ENCODE measurements at regions not wholly inside any gene's neighbourhood (a gene's known extent, or its start where the extent isn't known, plus 50 kb on each side); places are given as distances from the start of the nearest gene placed in this dataset.

DNA sequence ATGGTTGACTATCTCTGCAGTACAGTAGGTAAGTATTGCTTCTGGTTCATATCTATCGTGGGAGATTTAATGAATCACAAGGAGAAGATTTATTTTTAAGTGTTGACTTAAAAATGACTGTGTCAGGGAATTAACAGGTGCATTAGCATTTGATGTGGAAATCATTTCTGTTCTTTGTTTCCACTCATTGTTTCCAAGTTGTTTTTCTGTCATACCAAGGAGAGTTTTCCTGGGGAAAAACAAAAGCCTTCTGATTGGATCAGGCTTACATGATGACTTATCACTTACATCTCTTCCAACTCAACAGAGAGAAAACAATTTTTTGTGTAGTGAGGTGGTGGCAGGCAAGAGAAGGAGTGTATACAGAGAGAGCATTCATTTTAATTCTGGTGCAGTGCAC is 686.4 kb downstream of the HTR1B start:
- Histone ChIP-seq H3K36me3 (ENCODE audit: control insufficient read depth, insufficient read depth, low read length) (no peaks in the 10 kb centered on the region), H3K9me3 (ENCODE audit: control insufficient read depth, insufficient read depth, low read depth, low read length) (no peaks in the 10 kb centered on the region), H3K4me1 (ENCODE audit: control insufficient read depth, insufficient read depth, low read length) (peaks cover 8% of the 10 kb centered on the region), H3K27me3 (ENCODE audit: control insufficient read depth, insufficient read depth, low read length) (no peaks in the 10 kb centered on the region), H3K4me3 (ENCODE audit: low read depth in 2 of 2, low read length in 2 of 2) (no peak overlapping the region), H3K27ac (ENCODE audit: low read length) (no peak overlapping the region)
- TF ChIP-seq, protein P1, sequence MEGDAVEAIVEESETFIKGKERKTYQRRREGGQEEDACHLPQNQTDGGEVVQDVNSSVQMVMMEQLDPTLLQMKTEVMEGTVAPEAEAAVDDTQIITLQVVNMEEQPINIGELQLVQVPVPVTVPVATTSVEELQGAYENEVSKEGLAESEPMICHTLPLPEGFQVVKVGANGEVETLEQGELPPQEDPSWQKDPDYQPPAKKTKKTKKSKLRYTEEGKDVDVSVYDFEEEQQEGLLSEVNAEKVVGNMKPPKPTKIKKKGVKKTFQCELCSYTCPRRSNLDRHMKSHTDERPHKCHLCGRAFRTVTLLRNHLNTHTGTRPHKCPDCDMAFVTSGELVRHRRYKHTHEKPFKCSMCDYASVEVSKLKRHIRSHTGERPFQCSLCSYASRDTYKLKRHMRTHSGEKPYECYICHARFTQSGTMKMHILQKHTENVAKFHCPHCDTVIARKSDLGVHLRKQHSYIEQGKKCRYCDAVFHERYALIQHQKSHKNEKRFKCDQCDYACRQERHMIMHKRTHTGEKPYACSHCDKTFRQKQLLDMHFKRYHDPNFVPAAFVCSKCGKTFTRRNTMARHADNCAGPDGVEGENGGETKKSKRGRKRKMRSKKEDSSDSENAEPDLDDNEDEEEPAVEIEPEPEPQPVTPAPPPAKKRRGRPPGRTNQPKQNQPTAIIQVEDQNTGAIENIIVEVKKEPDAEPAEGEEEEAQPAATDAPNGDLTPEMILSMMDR (IDR thresholded peaks at IDR 0.05): no peak
- TF ChIP-seq SIN3A (IDR thresholded peaks at IDR 0.05; ENCODE audit: borderline replicate concordance, insufficient read depth, low read depth, low read length) (no peak), POLR2AphosphoS5 (IDR thresholded peaks at IDR 0.05; ENCODE audit: low read depth, low read length) (no peak), TCF7L2 (IDR thresholded peaks at IDR 0.05; ENCODE audit: low read depth, low read length) (no peak)
- TF ChIP-seq, protein P2, sequence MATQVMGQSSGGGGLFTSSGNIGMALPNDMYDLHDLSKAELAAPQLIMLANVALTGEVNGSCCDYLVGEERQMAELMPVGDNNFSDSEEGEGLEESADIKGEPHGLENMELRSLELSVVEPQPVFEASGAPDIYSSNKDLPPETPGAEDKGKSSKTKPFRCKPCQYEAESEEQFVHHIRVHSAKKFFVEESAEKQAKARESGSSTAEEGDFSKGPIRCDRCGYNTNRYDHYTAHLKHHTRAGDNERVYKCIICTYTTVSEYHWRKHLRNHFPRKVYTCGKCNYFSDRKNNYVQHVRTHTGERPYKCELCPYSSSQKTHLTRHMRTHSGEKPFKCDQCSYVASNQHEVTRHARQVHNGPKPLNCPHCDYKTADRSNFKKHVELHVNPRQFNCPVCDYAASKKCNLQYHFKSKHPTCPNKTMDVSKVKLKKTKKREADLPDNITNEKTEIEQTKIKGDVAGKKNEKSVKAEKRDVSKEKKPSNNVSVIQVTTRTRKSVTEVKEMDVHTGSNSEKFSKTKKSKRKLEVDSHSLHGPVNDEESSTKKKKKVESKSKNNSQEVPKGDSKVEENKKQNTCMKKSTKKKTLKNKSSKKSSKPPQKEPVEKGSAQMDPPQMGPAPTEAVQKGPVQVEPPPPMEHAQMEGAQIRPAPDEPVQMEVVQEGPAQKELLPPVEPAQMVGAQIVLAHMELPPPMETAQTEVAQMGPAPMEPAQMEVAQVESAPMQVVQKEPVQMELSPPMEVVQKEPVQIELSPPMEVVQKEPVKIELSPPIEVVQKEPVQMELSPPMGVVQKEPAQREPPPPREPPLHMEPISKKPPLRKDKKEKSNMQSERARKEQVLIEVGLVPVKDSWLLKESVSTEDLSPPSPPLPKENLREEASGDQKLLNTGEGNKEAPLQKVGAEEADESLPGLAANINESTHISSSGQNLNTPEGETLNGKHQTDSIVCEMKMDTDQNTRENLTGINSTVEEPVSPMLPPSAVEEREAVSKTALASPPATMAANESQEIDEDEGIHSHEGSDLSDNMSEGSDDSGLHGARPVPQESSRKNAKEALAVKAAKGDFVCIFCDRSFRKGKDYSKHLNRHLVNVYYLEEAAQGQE (IDR thresholded peaks at IDR 0.05; ENCODE audit: insufficient read depth in 1 of 2, low read depth in 2 of 2, low read length in 1 of 2): no peak
- ChIA-PET CTCF (no interaction called here), POLR2A (no interaction called here)
- intact Hi-C loops (cut with micrococcal nuclease; ENCODE audit: unreplicated experiment): no loop called here
- ATAC-seq: no peak
- no TSS peak for BruUV-seq (replicated peaks)
- DNase-seq (ENCODE audit: low read depth, low spot score): no peak
- in situ Hi-C loops (cut with HindIII; ENCODE audit: low pct_unique_long_range_greater_than_20kb, low sequenced_read_pairs): no loop called here

GRCh38 chr6:76774781-76775384 is 688.4 kb downstream of the HTR1B start:
- Histone ChIP-seq H3K27ac (ENCODE audit: low read length) (no peak overlapping the region), H3K36me3 (ENCODE audit: control insufficient read depth, insufficient read depth, low read length) (no peaks in the 10 kb centered on the region), H3K9me3 (ENCODE audit: control insufficient read depth, insufficient read depth, low read depth, low read length) (no peaks in the 10 kb centered on the region), H3K4me3 (ENCODE audit: low read depth in 2 of 2, low read length in 2 of 2) (no peak overlapping the region), H3K27me3 (ENCODE audit: control insufficient read depth, insufficient read depth, low read length) (no peaks in the 10 kb centered on the region), H3K4me1 (ENCODE audit: control insufficient read depth, insufficient read depth, low read length) (peaks cover 8% of the 10 kb centered on the region)
- no TSS peak for BruUV-seq (replicated peaks)
- TF ChIP-seq, protein P2 (IDR thresholded peaks at IDR 0.05; ENCODE audit: insufficient read depth in 1 of 2, low read depth in 2 of 2, low read length in 1 of 2): no peak
- TF ChIP-seq POLR2AphosphoS5 (IDR thresholded peaks at IDR 0.05; ENCODE audit: low read depth, low read length) (no peak), TCF7L2 (IDR thresholded peaks at IDR 0.05; ENCODE audit: low read depth, low read length) (no peak), SIN3A (IDR thresholded peaks at IDR 0.05; ENCODE audit: borderline replicate concordance, insufficient read depth, low read depth, low read length) (no peak)
- TF ChIP-seq, protein P1 (IDR thresholded peaks at IDR 0.05): no peak
- DNase-seq (ENCODE audit: low read depth, low spot score): no peak
- ATAC-seq: no peak
- intact Hi-C loops (cut with micrococcal nuclease; ENCODE audit: unreplicated experiment) (no loop called here), in situ Hi-C loops (cut with HindIII; ENCODE audit: low pct_unique_long_range_greater_than_20kb, low sequenced_read_pairs) (no loop called here)
- ChIA-PET CTCF (no interaction called here), POLR2A (no interaction called here)

All from Panc1 (cell line).